Left lobe of liver (tissue), 2 donors: ENCODE measurements at regions not wholly inside any gene's neighbourhood (a gene's known extent, or its start where the extent isn't known, plus 50 kb on each side); places are given as distances from the start of the nearest gene placed in this dataset.
A peak's percentile ranks its signal among the peaks of the same experiment; 100 is the strongest.

Experiments
- ATAC-seq: fragments of 200-7000 bp; cut with Tn5 transposase; one replicate; pipeline ENCODE4 v1.9.1; 2020; ENCODE audit warnings: mild to moderate bottlenecking, moderate library complexity
- DNase-seq: peaks from one replicate; pipeline ENCODE4 v3.0.0-alpha.2; 2020; ENCODE audit warnings: low spot score
- donor health status: DM: no; HTN: no; CAD: no; lungs with moderate emphysema.
- donor health status: DM: no; HTN: yes; CAD: no.

DNA sequence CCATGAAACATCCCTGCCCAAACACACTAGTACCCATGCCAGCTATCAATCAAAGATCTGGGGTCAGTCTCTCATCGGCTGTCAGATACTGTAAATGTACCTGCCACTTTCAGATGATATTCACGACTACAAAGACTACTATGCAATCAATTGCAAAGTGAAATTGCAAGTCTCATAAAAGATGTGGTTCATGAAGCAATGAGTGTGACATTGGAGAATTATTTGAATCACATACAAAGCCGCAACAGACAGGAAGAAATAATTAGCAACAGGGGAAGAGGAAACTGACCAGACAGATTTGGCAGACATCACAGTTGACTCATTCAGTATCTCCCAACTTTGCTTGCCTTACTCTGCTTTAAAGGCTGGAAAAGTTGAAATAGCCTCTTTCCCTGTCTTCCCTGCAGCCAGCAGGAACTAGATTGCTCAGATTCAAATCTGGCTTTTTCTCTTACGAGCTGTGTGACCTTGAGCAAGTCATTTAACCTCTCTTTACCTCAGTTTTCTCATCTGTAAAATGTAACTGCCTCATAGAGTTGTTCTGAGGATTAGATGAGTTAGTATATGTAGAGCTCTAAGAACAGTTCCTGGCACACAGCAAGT, 95.7 kb upstream of the C3orf80 start:
- DNase-seq = no peak
- no peak for ATAC-seq

DNA sequence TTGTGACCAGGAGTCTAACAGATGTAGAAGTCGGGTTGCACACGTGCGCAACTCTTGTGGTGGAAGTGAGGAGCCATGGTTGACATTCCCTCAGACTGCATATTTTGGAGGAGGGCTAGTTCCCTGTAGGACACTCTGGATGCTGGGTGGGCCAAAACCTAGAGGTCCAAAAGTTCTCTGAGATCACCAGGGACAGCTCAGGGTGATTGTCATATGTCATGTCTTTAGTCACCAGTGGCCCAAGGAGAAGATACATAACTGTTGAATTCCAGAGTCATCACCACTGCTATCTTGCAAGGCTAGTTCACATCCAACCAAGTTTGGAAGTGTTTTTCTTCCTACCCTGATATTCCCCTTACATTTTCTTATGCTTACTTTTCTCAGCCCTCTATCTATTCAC, 95.2 kb upstream of the C3orf80 start:
- no peak for DNase-seq
- no peak for ATAC-seq

GRCh38 chr3:160130950-160131349, 94.3 kb upstream of the C3orf80 start:
- ATAC-seq (no peak), DNase-seq (no peak)

GRCh38 chr3:160132226-160132625, 93.0 kb upstream of the C3orf80 start:
- no peak for DNase-seq
- no peak for ATAC-seq

GRCh38 chr3:160133757-160134156, 91.5 kb upstream of the C3orf80 start:
- ATAC-seq (peak; percentile 86), DNase-seq (no peak)

GRCh38 chr3:160134454-160134853, 90.8 kb upstream of the C3orf80 start:
- DNase-seq = no peak
- ATAC-seq = no peak

GRCh38 chr3:160134964-160135363, 90.3 kb upstream of the C3orf80 start:
- DNase-seq = no peak

DNA sequence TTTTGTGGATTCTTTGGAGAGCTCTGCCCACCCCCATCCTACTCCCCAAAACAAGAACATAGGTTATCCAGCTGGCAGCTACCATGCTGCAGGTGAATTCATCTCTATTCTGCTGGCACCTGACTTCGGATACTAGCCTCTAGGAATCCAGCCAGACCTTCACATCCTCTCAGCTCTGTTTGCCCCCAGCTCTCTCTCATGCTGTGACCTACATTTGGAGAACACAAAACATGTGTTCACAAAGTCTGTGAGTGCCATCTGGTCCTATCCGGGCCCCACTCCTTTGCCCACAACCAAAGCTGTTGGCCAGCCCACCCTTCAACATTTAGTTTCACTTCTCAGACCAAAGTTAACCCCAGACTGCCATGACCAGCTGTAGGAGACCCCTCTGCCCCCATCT, 89.4 kb upstream of the C3orf80 start:
- no peak for ATAC-seq

More at GRCh38 chr3:160134964-160135363, 90.3 kb upstream of the C3orf80 start:
- peak; percentile 25 for ATAC-seq

GRCh38 chr3:160136421-160136820, 88.8 kb upstream of the C3orf80 start:
- DNase-seq (no peak), ATAC-seq (no peak)

More for the DNA sequence above, 89.4 kb upstream of the C3orf80 start:
- no peak for DNase-seq

GRCh38 chr3:160139291-160139690, 85.9 kb upstream of the C3orf80 start:
- no peak for ATAC-seq
- DNase-seq = no peak

GRCh38 chr3:160140756-160141155, 84.5 kb upstream of the C3orf80 start:
- DNase-seq (no peak), ATAC-seq (no peak)

DNA sequence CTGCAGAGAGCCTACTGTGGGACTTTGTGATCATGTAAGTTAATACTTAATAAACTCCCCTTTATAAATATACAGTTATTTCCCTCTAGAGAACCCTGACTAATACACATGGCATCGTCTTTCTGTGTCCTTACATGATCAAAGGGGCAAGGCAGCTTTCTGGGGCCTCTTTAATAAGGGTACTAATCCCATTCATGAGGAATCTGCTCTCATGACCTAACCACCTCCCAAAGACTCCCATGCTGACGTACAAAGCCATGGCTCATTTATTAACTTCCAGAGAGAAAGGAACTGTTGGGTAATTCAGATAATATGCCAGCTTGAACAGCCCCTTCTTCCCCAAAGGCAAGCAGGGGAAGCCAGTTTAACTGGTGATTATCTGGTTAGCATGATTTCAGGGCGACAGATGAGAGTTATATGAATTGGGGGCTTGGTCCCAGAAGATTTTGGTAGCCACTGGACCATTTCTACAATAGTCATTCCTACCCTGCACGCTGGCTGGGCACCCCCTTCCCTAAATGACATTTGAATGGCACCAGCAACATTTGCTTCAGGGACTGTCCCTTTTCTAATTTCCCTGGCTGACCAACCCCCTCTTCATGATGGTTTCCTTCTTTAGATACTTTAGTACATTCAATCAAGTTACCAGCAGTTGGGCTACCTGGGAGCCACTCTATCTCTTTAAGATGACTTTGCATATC, 83.6 kb upstream of the C3orf80 start:
- ATAC-seq = no peak
- DNase-seq = no peak

GRCh38 chr3:160143482-160143881, 81.7 kb upstream of the C3orf80 start:
- ATAC-seq (no peak), DNase-seq (no peak)

DNA sequence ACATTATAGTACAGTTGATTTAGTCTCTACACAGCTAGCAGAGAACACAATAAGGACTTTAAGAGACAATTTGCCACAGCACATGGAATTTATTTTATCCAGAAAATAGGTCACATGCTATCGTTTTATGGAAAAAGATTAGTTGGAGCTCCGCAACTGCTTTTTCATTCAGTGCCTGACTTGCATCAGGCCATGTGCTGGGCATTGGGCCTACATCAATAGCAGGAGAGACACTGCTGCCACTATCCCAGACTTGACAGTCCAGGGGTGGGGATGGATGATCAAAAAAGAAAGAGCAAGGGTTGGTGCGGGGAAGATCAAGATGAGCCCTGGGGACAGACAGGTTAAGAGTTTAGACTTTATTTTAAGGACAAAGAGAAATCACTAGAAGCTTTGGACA, 75.2 kb upstream of the C3orf80 start:
- DNase-seq (no peak), ATAC-seq (no peak)

DNA sequence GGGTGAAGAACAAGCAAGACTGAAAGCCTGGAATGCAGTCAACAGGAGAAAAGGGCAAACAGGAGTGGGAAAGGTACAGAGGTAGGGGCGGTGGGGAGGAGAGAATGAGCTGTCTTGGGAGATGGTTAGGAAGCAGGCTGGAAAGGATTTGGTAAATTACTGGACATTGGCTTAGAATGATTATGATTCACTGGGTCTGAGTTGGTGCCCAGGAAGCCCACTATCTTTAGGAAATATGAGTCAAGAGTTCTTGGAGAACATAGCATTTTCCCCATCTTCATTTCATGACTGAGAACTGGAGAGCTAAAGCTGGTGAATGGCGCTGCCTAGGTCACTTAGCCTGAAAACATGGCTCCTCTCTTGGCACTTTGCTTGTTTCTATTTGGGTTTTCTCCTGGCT, 74.7 kb upstream of the C3orf80 start:
- ATAC-seq = no peak

GRCh38 chr3:160152638-160153037, 72.6 kb upstream of the C3orf80 start:
- DNase-seq = no peak
- ATAC-seq = no peak

More for the DNA sequence above, 74.7 kb upstream of the C3orf80 start:
- DNase-seq = no peak

GRCh38 chr3:160154033-160154432, 71.2 kb upstream of the C3orf80 start:
- DNase-seq = no peak
- ATAC-seq = no peak

DNA sequence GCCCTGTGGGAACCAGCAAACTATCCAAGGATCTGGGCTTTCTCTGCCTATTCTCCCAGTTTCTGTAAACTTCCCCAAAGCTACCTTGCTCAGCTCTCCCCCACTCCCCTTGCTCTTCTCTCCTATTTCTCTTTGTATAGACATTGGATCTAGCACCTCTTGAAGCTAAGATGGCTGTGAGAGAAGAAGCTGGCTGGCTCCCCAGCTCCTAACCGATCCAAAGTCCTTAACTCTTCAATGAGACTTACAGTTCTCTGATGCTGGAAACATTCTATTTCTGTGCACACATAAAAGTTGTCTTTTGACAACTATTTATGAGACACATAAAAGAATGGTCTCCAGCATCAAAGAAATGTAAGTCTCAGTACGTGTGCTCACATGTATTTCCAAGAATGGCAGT, 70.6 kb upstream of the C3orf80 start:
- DNase-seq (no peak), ATAC-seq (no peak)

- DNase-seq = no peak
- ATAC-seq = no peak
Measured at GRCh38 chr3:160157321-160157720, 67.9 kb upstream of the C3orf80 start.

- ATAC-seq = no peak
- DNase-seq = no peak
Measured at GRCh38 chr3:160159341-160159740, 65.9 kb upstream of the C3orf80 start.

- no peak for ATAC-seq
- no peak for DNase-seq
Measured at GRCh38 chr3:160159806-160160205, 65.4 kb upstream of the C3orf80 start.

DNA sequence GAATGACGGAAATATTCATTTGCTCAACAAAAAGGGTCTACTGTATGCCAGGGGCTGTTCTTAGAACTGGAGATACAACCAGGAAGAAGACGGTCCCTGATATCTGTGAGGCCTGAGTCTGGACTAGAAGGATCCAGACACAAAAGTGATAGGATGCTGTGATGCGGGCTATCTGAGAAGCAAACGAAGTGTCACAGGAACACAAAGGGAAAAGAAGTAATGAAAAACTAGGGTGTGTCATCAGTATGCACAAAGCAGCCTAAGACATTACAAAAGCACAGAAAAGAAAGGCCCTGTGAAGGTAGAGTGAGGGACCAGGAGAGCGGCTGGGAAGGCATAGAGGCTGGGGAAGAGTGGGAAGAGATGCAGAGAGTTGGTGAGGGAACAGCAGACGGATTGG, 63.3 kb upstream of the C3orf80 start:
- DNase-seq = no peak
- no peak for ATAC-seq

- ATAC-seq (no peak), DNase-seq (no peak)
Measured at GRCh38 chr3:160162440-160162839, 62.8 kb upstream of the C3orf80 start.
